KG1 (cell line): ENCODE measurements at regions not wholly inside any gene's neighbourhood (a gene's known extent, or its start where the extent isn't known, plus 50 kb on each side); places are given as distances from the start of the nearest gene placed in this dataset.

Experiments
- DNase-seq: peaks from one replicate; lab custom pipeline; 2025; lab: John Stamatoyannopoulos, UW

GRCh38 chr3:103904991-103905390 is 1461.7 kb upstream of the ALCAM start:
- DNase-seq, result no peak

GRCh38 chr3:103906304-103906703 is 1460.4 kb upstream of the ALCAM start:
- DNase-seq, result no peak

- no peak for DNase-seq
Measured at GRCh38 chr3:103906808-103907207, 1459.9 kb upstream of the ALCAM start.

DNA sequence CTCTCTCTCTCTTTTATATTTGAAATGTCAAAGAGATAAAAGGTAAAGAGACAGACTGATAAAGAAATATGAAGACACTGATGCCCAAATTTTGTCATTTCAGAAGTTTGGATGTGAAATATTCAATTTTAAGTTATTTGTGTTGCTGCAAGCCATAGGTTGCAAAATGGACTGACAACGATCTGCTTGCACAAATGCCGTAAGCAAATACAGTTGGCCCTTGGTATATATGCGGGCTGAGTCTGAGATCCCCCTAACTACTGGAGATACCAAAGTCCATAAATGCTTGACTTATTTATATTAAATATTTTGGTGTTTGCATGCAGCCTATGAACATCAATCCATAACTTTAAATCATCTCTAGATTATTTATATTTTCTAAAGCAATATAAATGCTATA is 1459.1 kb upstream of the ALCAM start:
- no peak for DNase-seq

DNA sequence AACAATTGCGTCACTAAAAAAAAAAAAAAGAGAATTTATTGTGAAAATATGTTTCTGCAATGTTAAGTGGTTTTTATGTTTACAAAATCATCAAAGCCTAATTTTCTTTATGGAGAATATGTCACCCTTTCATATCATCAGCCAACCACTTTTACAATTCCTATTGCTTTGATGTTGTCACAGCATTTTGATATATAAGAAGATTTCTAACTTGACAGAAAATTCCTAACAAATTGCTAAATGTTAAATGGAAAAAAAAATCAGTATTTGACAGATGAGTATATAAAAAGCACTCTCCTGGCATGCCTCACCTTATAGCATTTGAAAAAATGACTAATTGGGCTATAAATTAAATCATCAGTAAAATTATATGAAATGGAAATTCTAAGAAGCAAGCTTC is 1457.3 kb upstream of the ALCAM start:
- no peak for DNase-seq

DNA sequence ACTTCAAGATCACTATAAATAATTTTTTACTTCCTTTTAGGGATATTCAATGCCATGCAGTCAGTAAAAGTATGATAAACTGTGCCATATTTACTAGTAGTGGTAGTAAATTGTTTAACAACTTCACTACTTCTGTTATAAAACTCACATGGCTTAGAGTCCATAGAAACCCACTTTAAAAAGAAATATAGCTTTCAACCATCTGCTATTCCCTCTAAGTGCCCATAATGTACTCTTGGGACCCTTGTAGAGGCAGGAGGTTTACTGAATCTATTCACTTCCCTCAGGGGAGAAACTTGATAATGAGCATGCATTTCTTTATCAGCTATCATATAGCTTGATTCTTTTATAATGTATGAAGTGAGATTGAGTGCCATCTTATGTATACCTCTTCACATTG is 1448.4 kb upstream of the ALCAM start:
- no peak for DNase-seq

GRCh38 chr3:103919327-103919726 is 1447.4 kb upstream of the ALCAM start:
- no peak for DNase-seq

GRCh38 chr3:103923907-103924306 is 1442.8 kb upstream of the ALCAM start:
- DNase-seq, result no peak

DNA sequence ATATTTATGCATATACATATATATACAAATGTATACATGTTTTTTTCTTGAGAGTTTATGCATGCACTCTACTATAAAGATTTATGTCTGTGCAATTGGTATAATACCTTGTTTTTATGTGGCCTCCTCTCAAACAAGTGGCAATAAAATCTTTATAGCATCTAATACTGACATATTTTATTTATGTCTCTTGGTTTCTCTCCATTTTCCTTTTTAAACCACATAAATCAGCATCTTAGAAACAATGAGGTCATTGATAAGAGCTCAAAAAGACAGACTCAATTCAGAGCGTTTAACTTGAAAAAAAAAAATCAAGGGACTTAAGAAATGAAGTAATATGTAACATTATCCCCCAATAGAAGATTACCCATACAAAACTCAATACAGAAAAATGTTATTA is 1442.2 kb upstream of the ALCAM start:
- DNase-seq, result no peak

- no peak for DNase-seq
Measured at GRCh38 chr3:103926936-103927335, 1439.8 kb upstream of the ALCAM start.

DNA sequence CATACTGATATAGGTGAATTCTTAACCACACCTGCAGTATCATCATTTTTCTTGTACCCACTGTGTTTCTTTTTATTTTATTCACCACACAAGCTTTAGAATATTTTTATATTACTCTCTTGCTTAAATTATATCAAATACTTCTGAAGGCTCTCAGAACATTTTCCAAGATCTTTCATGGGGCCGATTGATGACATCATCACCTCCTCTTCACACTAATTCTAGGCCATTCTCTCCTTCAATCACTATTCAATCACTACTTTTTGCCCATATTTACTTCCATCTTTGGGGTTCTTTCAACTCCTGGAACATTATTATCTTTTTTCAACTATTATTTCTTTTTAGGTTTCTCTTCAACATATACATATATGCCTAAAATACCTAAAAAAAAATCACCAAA is 1438.8 kb upstream of the ALCAM start:
- no peak for DNase-seq

- no peak for DNase-seq
Measured at GRCh38 chr3:103937094-103937493, 1429.6 kb upstream of the ALCAM start.

DNA sequence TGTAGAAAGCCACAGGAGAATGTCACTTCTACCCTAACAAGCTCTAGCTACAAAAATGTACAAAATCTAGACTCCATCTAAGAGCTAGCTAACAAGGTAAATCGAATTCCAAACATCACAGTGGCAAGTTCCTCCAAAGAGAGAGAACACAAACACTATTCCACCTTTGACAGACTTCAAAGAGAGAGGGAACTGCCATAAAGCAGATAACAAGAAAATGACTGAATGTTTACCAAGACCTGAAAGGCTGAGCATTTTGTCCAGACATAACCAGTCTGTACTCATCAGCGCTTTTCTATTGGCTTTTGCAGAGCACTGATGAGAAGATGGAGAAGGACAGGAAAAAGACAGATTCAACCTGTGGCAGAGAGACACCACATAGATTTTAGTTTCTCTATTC is 1419.6 kb upstream of the ALCAM start:
- DNase-seq, result no peak

DNA sequence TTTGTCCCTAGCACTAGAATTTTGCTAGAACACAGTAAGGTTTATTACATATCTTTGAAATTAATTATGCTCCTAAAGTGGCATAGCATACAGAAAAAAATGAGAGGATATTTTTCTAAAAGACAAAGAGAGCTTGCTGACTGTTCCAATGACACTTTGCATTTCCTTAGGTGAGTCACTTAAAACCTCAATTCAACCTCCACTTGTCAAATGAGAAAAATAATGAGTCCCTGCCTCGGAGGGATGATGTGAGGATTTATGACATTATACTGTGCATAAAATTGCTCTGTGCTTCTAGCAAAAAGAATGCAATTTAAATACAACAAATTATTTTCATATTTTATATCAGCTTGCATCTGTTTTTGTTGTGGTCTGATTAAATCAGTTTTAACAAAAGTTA is 1417.0 kb upstream of the ALCAM start:
- DNase-seq, result no peak

- no peak for DNase-seq
Measured at GRCh38 chr3:103950676-103951075, 1416.0 kb upstream of the ALCAM start.

GRCh38 chr3:103953796-103954195 is 1412.9 kb upstream of the ALCAM start:
- no peak for DNase-seq

DNA sequence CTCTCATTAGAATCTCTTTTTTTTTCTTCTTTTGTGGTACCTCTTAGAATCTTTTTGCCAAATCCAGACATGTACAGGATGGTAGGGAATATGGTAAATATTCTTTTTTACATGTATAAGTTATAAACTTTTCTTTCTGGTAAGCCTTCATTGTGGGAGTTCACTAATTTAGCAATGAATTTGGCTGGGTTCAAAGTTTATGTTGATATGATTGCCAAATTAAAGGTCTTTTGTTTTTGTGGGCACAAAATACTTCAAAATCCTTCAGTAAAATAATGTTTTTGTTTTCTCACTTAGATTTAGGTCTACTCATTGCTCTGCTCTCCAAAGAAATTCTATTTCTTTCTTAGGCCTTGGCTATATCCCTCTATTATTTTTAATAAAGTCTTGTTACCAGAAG is 1405.9 kb upstream of the ALCAM start:
- DNase-seq, result no peak

GRCh38 chr3:103963599-103963998 is 1403.1 kb upstream of the ALCAM start:
- no peak for DNase-seq

DNA sequence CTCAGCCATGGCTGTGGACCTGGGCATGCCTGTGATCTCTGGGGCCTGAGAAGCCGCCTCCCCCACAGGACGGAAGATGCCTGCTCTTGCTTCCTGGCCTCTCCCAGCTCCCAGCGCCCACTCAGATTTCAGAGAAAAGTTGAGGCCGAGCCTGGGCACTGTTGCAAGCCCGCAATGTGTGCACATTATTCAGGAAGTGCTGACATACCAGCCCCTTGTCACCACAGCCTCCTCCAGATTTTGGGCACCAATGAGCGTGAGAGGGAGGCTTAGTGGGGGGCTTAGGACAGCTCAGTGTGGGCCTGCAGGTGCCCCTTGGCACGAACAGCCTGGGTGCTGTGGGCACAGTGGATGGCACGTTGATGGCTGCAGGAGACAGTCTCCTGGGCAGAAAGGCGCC is 1400.9 kb upstream of the ALCAM start:
- no peak for DNase-seq

DNA sequence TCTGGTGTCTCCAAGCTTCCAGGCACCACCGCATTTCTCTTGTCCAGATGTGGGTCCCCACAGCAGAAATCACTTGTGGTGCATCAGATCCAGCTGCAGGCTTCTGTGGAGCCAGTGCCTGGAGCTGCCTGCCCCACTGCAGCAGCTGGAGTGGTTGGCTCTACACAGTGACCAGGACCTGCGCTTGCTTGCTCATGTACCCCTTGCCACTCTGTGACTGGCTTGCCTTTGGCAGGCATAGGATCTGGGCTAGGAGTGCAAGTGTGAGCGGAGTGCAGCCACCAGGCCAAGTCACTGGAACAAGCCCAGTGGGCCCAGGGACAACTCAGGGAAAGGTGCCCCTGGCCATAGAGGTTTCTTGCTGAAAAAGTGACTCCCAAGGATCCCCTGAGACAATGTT is 1400.0 kb upstream of the ALCAM start:
- no peak for DNase-seq

DNA sequence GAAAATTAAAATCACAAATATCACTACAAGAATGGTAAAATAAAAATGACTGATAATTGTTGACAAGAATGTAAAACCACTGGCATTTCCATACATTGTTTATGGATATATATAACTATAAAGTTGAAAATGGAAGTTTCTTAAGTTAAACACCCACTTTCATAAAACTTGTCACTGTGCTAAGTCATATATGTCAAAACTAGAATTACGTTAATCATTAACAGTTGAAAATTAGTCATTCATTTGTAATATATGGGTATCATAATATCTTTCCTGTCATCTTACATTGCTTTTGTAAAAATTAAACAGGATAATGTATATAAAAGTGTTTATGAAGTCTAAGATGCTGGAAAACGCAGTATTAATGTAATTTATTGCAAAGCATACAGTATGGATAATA is 1398.6 kb upstream of the ALCAM start:
- no peak for DNase-seq

GRCh38 chr3:103968751-103969150 is 1398.0 kb upstream of the ALCAM start:
- DNase-seq, result no peak

DNA sequence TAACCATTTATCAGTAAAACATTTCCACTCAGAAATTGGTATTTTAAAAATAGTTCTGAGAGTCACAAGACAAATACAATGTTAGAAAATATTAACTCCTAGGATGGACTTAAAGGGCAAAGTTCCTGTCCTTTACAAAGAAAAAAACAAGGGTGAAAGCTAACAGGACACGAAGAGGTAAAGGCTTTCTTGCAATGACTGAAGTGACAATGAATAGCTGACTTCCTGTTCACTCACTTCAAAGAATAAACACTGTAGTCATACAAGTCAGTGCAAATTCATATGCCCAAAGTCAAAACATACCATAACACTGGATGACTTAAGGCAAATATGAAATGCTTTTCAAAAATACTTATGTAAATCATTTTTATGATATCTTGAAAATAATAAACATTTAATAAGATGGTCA is 1389.8 kb upstream of the ALCAM start:
- no peak for DNase-seq

GRCh38 chr3:103977417-103977816 is 1389.3 kb upstream of the ALCAM start:
- no peak for DNase-seq

DNA sequence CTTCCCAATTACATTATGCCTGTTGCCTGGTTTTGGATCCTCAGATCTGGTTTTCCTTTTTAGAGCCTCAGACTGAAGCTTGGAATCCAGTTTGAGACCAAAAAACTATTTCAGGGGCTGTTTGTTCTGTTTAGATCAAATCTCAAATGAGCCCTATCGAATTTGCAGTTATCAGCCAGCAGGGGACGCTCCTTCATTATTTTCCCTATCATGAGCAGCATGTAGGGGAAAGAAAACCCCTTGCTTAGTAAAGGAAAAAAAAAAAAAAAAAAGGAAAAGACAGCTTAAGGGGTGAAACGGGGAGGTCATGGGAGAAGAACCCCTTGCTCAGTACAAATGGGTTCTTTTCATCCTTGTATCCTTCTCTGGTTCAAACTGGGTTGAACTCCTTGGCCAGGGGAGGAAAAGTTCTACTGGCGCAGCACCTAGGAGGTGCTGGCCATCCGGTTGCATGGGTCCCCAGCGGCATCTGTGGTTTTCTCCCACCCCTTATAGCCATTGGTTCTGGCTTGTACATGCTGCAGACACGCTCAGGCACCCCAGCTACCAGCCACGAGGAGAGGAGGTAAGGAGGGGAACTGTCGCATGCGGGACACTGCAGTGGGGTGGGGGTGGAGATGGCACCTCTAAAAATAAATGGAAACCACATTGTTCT is 1375.1 kb upstream of the ALCAM start:
- no peak for DNase-seq
